ENCODE measurements at regions not wholly inside any gene's neighbourhood (a gene's known extent, or its start where the extent isn't known, plus 50 kb on each side); places are given as distances from the start of the nearest gene placed in this dataset.

DNA sequence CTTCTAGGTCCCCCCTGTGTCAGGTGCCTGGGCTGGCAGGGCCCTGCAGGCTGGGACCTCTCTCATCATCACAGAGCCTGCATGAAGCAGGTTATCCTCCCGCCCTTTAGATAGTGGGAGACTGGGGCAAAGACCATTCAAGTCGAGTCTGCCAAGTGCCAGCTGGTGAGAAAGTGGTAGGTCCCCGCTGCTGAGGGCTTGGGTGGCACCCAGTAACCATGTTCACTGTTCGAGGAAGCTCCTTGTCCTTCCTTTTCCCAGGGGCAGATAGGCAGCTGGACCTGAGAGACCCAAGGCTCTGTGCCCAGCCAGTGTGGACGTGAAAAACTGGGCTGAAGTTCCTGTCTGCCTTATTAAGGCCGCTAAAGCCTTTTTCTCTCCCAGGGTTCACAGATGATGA is 1319.8 kb downstream of the TBC1D22A start:
- no peak for DNase-seq (ENCODE audit: low read depth in 1 of 2, low spot score in 1 of 2)
- H3K9me3 ChIP-seq (ENCODE audit: low read depth), result no peaks in the 10 kb centered on the region
- no peaks in the 10 kb centered on the region for H3K27me3 ChIP-seq
- no peaks in the 10 kb centered on the region for H3K36me3 ChIP-seq
- no peak overlapping the region for H3K4me3 ChIP-seq
- TF ChIP-seq, protein P1, sequence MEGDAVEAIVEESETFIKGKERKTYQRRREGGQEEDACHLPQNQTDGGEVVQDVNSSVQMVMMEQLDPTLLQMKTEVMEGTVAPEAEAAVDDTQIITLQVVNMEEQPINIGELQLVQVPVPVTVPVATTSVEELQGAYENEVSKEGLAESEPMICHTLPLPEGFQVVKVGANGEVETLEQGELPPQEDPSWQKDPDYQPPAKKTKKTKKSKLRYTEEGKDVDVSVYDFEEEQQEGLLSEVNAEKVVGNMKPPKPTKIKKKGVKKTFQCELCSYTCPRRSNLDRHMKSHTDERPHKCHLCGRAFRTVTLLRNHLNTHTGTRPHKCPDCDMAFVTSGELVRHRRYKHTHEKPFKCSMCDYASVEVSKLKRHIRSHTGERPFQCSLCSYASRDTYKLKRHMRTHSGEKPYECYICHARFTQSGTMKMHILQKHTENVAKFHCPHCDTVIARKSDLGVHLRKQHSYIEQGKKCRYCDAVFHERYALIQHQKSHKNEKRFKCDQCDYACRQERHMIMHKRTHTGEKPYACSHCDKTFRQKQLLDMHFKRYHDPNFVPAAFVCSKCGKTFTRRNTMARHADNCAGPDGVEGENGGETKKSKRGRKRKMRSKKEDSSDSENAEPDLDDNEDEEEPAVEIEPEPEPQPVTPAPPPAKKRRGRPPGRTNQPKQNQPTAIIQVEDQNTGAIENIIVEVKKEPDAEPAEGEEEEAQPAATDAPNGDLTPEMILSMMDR (IDR thresholded peaks at IDR 0.05; ENCODE audit: low read depth, low read length), result no peak
- H3K27ac ChIP-seq, result no peak overlapping the region
- H3K4me1 ChIP-seq (ENCODE audit: low read depth), result no peaks in the 10 kb centered on the region

DNA sequence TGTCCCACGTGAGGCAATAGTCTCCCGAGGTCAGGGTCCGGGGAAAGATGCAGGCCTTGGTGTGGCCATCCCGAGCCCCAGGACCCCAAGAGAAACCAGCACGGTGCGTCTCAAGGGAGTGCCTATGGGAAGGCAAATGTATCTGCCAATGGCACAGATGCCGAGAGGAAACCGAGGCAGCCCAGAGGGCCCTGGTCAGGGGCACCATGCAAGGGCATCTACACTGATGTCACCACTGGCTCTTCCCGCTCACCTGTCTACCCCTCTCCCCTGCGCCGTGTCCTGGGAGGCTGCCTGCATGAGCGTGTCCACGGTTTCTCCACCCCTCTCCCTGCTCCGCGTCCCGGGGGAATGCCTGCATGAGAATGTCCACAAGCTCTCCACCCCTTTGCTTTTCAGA is 1318.8 kb downstream of the TBC1D22A start:
- DNase-seq (ENCODE audit: low read depth in 1 of 2, low spot score in 1 of 2), result no peak
- TF ChIP-seq, protein P1 (IDR thresholded peaks at IDR 0.05; ENCODE audit: low read depth, low read length), result no peak
- Histone ChIP-seq H3K9me3 (ENCODE audit: low read depth) (no peaks in the 10 kb centered on the region), H3K36me3 (no peaks in the 10 kb centered on the region), H3K27me3 (no peaks in the 10 kb centered on the region), H3K4me3 (no peak overlapping the region), H3K4me1 (ENCODE audit: low read depth) (no peaks in the 10 kb centered on the region), H3K27ac (no peak overlapping the region)

DNA sequence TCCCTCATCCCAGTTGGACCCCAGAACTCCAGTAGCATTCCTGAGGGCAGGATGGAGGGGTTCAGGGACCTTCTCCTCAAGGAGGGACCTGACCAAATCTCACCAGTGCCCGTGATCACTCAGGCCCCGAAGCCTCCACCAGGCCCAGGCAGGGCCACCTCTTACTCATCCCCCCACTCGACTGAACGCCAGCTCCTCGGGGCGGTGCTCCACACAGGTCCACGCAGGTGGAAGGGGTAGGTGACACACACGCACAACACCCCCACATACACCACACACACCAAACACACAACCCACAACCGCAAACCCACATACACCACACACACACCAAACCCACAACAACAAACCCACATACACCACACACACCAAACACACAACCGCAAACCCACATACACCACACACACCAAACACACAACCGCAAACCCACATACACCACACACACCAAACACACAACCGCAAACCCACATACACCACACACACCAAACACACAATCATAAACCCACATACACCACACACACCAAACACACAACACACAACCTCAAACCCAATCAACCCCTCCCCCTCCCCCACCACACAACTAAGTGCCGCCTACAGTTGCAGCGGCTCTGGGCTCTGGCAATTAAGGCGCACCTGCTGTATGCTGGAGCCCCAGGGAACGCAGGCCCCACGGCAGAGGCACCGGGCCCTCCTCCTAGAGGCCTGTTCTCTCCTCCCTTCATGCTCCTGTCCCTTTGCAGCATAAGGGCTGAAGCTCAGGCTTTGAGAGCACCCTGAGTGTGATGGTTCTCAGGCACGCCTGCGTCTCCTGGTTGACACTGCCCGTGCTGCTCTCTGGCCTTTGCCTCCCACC is 1318.1 kb downstream of the TBC1D22A start:
- H3K4me3 ChIP-seq, result no peak overlapping the region
- H3K27ac ChIP-seq, result no peak overlapping the region
- H3K9me3 ChIP-seq (ENCODE audit: low read depth), result no peaks in the 10 kb centered on the region
- H3K27me3 ChIP-seq, result no peaks in the 10 kb centered on the region
- DNase-seq (ENCODE audit: low read depth in 1 of 2, low spot score in 1 of 2), result no peak
- TF ChIP-seq, protein P1 (IDR thresholded peaks at IDR 0.05; ENCODE audit: low read depth, low read length), result no peak
- no peaks in the 10 kb centered on the region for H3K4me1 ChIP-seq (ENCODE audit: low read depth)
- no peaks in the 10 kb centered on the region for H3K36me3 ChIP-seq

DNA sequence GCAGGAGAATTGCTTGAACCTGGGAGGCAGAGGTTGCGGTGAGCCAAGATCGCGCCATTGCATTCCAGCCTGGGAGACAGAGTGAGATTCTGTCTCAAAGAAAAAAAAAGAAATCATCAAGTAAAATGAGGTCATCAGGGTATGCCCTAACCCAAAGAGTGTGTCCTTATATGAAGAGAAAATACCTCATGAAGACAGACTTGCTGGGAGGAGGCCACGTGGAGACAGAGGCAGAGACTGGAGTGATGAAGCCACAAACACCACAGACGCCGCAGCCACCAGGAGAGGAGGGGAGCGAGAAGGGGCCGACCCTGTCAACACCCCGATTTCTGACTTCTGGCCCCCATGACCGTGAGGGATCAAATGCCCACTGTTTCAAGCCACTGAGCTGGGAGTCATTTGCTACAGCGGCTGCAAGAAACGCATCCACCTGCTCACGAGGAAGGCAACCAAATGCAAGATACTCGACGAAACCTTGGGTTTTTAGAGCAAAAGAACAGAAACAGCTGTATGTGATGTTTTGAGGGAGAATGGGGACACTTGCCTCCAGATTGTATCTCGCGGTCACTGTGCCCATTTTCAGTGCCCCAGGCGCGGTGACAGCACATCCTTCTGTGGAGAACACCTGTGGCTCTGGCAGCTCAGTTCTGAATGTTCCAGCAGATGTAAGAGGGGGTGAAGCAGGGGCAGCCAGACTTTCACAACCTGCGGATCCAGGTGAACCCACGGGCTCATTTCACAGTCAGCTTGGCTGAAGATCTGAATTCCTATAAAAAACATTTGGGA is 1317.2 kb downstream of the TBC1D22A start:
- Histone ChIP-seq H3K9me3 (ENCODE audit: low read depth) (no peaks in the 10 kb centered on the region), H3K4me3 (no peak overlapping the region)
- TF ChIP-seq, protein P1 (IDR thresholded peaks at IDR 0.05; ENCODE audit: low read depth, low read length), result no peak

DNA sequence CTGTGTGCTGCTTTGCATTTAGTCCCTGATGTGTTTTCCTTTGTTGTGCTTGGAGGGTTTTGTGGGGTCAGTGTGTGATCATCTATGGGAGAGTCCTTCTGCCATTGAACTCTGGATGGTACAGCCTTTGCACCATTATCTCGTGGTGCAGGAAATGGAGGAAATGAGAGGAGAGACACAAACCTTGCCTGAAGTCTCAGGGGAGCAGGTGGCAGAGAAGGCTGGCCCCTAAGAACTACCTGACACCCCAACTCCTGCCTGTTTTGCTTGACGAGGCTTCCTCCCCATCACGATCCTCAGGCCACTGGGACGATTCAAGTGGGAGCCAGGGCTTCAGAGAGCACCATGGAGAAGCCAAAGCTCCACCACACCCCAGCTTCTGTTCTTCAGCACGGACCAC is 1316.4 kb downstream of the TBC1D22A start:
- no peaks in the 10 kb centered on the region for H3K36me3 ChIP-seq

More for the DNA sequence above, 1317.2 kb downstream of the TBC1D22A start:
- H3K36me3 ChIP-seq, result no peaks in the 10 kb centered on the region
- H3K27ac ChIP-seq, result no peak overlapping the region
- DNase-seq (ENCODE audit: low read depth in 1 of 2, low spot score in 1 of 2), result no peak
- no peaks in the 10 kb centered on the region for H3K27me3 ChIP-seq
- H3K4me1 ChIP-seq (ENCODE audit: low read depth), result no peaks in the 10 kb centered on the region

More for the DNA sequence above, 1316.4 kb downstream of the TBC1D22A start:
- Histone ChIP-seq H3K27ac (no peak overlapping the region), H3K9me3 (ENCODE audit: low read depth) (no peaks in the 10 kb centered on the region), H3K27me3 (no peaks in the 10 kb centered on the region), H3K4me3 (no peak overlapping the region), H3K4me1 (ENCODE audit: low read depth) (no peaks in the 10 kb centered on the region)
- DNase-seq (ENCODE audit: low read depth in 1 of 2, low spot score in 1 of 2), result no peak
- TF ChIP-seq, protein P1 (IDR thresholded peaks at IDR 0.05; ENCODE audit: low read depth, low read length), result no peak
